ENCODE measurements at regions not wholly inside any gene's neighbourhood (a gene's known extent, or its start where the extent isn't known, plus 50 kb on each side); places are given as distances from the start of the nearest gene placed in this dataset.
"Not testable (repeated sequence)": the region's sequence is repeated elsewhere in the genome, so short reads cannot be mapped to it uniquely, and the experiment has no call there.

DNA sequence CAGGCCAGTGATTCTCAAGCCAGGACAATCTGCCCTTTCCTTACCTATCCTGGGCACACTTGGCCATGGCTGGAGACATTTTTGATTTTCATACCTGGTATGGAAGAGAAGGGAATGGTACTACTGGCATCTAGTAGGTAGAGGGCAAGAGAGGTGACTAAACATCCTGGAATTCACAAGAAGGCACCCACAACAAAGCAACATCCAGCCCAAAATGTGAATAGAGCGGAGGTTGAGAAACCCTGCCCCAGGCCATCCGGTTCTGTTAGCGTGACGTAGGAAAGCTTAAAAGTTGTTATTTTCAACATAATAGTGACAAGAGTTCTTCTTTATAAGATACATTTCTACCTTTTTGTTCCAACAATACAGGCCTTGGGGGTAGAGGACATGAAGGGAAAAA, 114.9 kb upstream of the ALX4 start:
- TF ChIP-seq, protein P1, sequence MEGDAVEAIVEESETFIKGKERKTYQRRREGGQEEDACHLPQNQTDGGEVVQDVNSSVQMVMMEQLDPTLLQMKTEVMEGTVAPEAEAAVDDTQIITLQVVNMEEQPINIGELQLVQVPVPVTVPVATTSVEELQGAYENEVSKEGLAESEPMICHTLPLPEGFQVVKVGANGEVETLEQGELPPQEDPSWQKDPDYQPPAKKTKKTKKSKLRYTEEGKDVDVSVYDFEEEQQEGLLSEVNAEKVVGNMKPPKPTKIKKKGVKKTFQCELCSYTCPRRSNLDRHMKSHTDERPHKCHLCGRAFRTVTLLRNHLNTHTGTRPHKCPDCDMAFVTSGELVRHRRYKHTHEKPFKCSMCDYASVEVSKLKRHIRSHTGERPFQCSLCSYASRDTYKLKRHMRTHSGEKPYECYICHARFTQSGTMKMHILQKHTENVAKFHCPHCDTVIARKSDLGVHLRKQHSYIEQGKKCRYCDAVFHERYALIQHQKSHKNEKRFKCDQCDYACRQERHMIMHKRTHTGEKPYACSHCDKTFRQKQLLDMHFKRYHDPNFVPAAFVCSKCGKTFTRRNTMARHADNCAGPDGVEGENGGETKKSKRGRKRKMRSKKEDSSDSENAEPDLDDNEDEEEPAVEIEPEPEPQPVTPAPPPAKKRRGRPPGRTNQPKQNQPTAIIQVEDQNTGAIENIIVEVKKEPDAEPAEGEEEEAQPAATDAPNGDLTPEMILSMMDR (IDR thresholded peaks at IDR 0.05; ENCODE audit: insufficient read depth, low read length), result no peak
- H3K4me3 ChIP-seq (ENCODE audit: low read depth, low read length), result no peak overlapping the region
- DNase-seq (ENCODE audit: low read depth), result no peak

DNA sequence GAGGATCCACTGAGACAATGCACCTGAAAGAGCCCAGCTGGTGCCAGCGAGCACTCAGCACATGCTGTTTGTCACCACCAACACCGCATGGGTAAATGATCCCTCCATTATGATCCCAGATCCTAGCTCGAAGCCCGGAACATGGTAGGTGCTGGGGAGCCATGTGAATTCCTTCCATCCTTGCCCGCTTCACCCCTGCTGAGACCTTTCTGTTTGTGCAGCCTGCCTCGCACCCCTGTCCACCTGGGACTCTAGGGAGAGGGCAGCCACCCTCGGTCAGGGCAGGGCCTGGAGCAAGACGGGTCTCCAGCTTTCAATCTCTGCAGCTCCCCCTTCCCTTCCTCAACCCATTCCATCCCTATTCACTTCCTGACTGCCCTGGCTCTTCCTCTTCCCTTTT, 116.2 kb upstream of the ALX4 start:
- TF ChIP-seq, protein P1 (IDR thresholded peaks at IDR 0.05; ENCODE audit: insufficient read depth, low read length), result no peak
- no peak for DNase-seq (ENCODE audit: low read depth)
- H3K4me3 ChIP-seq (ENCODE audit: low read depth, low read length), result no peak overlapping the region

DNA sequence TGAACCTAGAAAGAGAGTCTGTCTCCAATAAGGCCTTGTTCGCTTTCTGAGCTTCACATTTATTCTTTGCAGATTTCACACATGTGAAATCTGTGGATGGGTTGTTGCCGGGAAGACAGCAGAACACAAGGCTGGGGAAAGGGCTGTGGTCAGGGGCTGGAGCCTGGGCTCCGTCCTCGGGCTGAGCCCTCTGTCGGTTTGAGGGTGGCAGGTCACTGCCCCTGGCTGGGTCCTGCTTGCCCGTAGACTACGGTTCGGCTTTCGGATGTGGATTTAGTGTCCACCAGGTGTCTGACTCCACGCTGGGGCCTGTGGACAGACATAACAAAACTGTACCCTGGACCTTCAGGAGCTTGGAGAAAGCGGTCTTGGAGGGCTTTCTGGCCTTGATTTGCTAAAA, 117.0 kb upstream of the ALX4 start:
- H3K4me3 ChIP-seq (ENCODE audit: low read depth, low read length), result no peak overlapping the region
- DNase-seq (ENCODE audit: low read depth), result no peak
- TF ChIP-seq, protein P1 (IDR thresholded peaks at IDR 0.05; ENCODE audit: insufficient read depth, low read length), result no peak

DNA sequence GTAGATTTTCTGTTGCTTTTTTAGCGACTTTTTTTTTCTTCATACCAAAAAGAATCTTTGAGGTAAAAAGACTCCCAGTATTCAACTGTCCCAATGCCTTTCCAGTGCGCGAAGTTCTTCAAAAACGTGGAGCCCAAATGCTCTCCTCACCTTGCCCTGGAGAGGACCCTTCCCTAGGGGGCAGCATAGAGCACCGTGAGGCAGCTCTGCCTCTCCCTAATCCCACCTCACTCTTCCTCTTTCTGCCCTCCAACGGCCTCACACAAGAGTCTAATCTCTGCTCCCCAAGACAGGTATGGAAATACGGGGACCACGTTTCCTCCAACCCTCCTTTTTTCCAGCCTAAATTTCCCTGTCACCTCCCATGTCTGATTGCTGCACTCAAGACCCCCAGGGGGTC, 117.5 kb upstream of the ALX4 start:
- H3K4me3 ChIP-seq (ENCODE audit: low read depth, low read length), result no peak overlapping the region
- DNase-seq (ENCODE audit: low read depth), result no peak
- TF ChIP-seq, protein P1 (IDR thresholded peaks at IDR 0.05; ENCODE audit: insufficient read depth, low read length), result peak; percentile 24

DNA sequence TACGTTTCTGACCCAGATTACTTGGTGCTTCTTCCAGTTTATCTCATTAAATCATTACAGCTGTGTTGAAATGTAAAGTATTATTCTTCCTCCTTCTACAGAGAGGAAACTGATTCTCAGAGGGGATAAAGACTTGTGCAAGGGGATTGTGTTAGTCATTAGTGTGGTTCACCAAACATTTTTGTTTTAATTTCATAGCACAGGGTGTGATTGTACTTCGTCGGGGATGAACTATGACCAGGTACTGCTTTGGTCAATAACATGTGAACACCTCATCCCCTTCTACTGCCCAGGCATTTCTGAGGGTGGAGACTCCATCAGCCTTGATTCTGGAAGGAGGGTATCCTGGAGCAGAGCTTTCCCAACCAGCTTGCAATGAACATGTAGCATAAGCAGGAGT, 120.2 kb upstream of the ALX4 start:
- DNase-seq (ENCODE audit: low read depth), result no peak
- TF ChIP-seq, protein P1 (IDR thresholded peaks at IDR 0.05; ENCODE audit: insufficient read depth, low read length), result no peak
- H3K4me3 ChIP-seq (ENCODE audit: low read depth, low read length), result no peak overlapping the region

DNA sequence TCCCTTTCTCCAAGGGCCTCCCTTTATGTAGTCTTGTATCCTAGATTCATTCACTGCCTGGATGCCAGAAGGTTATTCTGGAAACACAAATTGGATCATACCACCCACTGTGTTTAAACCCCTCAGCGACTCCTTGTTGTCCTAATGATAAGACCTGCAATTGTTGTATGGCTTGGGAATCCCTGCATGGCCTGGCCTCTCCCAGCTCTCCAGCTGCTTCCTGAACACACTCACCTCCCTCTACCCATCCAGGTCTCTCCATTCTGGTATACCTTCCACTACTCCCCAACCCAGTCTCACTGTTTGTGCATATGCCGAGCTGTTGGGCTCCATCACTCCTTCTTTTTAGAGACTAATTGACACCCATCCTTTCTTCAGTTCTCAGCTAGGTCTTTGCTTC, 124.3 kb upstream of the ALX4 start:
- DNase-seq (ENCODE audit: low read depth), result no peak

DNA sequence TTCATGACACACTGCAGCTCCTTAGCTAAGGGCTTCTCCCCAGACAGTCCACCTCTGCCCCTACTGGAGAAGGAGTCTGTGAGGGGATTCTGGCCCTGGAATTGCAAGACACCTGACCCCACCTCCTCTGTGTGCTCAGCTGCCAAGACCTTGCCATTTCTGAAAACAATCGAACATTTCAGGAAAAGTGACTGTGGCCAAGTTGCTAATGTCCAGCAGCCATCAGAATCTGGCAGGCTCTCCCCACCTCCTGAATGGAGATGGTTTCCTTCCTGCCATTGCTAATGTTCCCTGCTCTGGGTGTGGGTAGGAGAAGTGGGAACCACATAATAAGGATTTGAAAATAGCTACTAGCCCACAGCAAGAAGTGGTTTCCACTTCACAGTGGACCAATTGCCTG, 127.2 kb upstream of the ALX4 start:
- no peak for DNase-seq (ENCODE audit: low read depth)
- TF ChIP-seq, protein P1 (IDR thresholded peaks at IDR 0.05; ENCODE audit: insufficient read depth, low read length), result no peak
- no peak overlapping the region for H3K4me3 ChIP-seq (ENCODE audit: low read depth, low read length)

More for the DNA sequence above, 124.3 kb upstream of the ALX4 start:
- H3K4me3 ChIP-seq (ENCODE audit: low read depth, low read length), result no peak overlapping the region
- TF ChIP-seq, protein P1 (IDR thresholded peaks at IDR 0.05; ENCODE audit: insufficient read depth, low read length), result no peak

DNA sequence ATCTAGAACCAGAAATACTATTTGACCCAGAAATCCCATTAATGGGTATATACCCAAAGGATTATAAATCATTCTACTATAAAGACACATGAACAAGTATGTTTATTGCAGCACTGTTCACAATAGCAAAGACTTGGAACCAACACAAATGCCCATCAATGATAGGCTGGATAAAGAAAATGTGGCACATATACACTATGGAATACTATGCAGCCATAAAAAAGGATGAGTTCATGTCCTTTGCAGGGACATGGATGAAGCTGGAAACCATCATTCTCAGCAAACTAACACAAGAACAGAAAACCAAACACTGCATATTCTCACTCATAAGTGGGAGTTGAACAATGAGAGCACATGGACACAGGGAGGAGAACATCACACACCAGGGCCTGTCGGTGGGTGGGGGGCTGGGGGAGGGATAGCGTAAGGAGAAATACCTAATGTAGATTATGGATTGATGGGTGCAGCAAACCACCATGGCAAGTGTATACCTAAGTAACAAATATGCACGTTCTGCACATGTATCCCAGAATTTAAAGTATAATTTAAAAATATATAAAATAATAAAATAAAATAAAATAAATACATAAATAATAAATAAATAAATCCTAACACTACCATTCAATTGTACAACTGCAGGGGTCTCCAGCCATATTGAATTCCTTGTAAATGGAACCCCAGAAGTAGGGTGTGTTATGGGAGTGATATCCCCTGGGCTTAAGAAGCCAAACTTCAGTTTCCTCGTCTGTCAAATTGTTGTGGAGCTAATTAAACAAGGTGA, 122.4 kb upstream of the CD82 start:
- H3K4me3 ChIP-seq (ENCODE audit: low read depth, low read length), result not testable (repeated sequence)

More for the DNA sequence above, 122.4 kb upstream of the CD82 start:
- not testable (repeated sequence) for DNase-seq (ENCODE audit: low read depth)

Data from fibroblast of the aortic adventitia (primary cell).